GM12875 (cell line): ENCODE measurements at regions not wholly inside any gene's neighbourhood (a gene's known extent, or its start where the extent isn't known, plus 50 kb on each side); places are given as distances from the start of the nearest gene placed in this dataset.

Source experiments
- H3K4me3 ChIP-seq: one replicate; pipeline ENCODE4 v1.5.1; 2011; ENCODE audit warnings: low read depth, low read length, control low read depth
- CTCF ChIP-seq: IDR thresholded peaks from 2 replicates; pipeline ENCODE4 v1.5.1; 2011; ENCODE audit warnings: low read depth, mild to moderate bottlenecking, control low read depth, inconsistent platforms, low read length, moderate library complexity, borderline replicate concordance; ENCODE audit not compliant: insufficient read depth

DNA sequence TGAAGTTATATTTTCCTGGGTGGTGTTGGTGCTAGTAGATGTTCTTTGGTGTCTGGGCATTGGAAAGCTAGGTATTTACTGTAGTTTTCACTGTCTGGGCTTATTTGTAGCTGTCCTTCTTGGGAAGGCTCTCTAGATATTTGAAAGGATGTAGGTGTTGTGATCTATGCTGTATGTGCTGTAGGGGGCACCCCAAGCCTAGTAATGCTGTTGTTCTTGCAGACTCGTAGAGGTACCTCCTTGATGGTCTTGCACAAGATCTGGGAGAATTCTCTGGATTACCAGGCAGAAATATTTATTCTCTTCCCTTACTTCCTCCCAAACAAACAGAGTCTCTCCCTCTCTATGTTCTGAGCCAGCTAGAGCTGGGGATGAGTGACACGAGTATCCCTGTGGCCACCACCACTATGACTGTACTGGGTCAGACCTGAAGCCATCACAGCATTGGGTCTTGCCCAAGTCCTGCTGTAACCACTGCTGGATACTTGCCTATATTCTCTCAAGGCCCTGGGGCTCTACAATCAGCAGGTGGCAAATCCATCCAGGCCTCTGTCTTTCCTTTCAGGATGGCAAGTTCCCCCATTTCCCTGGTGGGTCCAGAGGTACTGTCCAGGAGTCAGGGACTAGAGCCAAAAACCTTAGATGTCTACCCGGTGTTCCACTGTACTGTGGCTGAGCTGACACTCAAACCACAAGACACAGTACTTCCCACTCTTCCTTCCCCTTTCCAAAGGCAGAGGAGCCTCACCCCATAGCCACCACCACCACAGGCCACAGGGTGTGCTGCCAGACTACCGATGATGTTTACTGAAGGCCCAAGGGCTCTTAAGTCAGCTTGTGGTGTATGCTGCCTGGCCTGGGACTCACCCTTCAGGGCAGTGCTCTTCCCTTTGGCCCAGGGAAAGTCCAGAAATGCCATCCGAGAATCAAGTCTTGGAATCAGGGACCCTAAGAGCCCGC is 195.2 kb upstream of the DPPA4 start:
- no peak overlapping the region for H3K4me3 ChIP-seq
- TF ChIP-seq CTCF, result no peak

- H3K4me3 ChIP-seq, result no peak overlapping the region
- TF ChIP-seq CTCF, result no peak
Observed at GRCh38 chr3:109545746-109546145, 208.4 kb upstream of the DPPA4 start.

DNA sequence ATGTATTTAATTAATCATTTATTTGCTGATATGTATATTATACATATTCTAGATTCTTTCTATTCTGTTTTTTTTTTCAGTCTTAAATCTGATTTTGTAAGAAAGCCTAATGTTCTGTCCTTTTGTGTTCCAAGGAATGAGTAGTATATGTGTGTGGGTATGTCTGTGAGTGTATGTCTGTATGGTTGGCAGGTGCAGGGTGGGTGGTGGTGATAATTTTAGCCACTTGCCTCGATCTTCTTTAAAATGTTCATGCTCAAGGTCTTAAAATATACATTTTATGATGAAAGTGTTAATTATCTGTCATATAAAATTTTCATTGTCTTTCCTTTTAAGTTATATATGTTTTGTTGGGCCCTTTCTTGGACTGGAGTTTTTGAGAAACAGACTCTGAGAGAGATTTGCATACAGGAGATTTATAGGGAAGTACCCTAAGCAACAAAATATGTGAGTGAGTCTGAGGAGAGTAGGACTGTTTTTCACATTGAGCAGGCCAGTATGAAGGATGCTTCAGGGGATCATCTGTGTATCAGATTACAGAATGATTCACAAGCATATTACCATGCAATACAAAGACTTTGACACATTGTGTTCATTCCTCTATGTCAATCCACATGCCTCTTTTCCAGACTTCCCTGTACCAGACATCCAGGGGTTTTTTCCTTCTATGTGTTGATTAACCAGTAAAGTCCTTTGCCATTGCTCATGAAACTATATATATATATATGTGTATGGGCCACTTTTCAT is 211.0 kb upstream of the DPPA4 start:
- no peak for TF ChIP-seq CTCF
- H3K4me3 ChIP-seq, result no peak overlapping the region

DNA sequence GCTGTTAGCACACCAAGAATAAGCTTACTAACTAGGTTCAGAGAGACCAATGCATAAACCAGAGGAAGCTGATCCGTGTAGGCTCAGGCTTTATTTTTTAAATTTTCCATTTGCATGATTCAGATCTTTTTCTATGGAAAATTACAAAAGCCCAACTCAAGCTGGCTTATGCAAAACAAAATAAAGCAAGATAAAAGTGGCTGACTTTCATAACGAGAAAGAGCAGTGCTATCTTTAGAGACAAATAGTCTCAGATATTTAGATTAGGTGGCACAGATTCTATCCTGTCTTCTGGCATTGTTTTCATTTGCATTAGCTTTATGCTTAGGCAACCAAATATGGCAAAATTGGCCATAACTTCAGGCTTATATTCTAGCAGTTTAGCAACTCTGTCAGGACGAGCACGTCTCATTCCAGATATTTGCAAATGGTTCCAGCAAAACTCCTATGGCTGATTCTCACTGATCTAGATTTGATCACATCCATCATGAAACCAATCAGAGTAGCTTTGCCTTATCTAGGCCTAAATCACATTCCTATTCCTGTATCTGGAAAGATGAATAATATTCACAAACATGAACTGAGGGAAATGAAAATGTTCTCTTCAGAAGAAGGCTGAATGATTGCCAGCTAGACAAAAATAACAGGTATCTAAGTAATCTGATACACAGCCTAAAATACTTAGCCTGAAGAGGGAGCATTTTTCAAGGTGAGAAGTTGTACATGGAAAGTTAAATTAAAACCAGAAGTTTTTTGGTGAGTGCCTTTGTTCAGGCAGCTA is 216.4 kb upstream of the DPPA4 start:
- no peak overlapping the region for H3K4me3 ChIP-seq
- no peak for TF ChIP-seq CTCF

GRCh38 chr3:109559389-109559788 is 222.0 kb upstream of the DPPA4 start:
- no peak overlapping the region for H3K4me3 ChIP-seq
- TF ChIP-seq CTCF, result no peak

- TF ChIP-seq CTCF, result no peak
- H3K4me3 ChIP-seq, result no peak overlapping the region
Observed at GRCh38 chr3:109563149-109563548, 225.8 kb upstream of the DPPA4 start.
